Thoracic aorta (tissue), 2 donors: ENCODE measurements at regions not wholly inside any gene's neighbourhood (a gene's known extent, or its start where the extent isn't known, plus 50 kb on each side); places are given as distances from the start of the nearest gene placed in this dataset.

Experiments
- ATAC-seq: fragments of 150-250 bp; one replicate; pipeline ENCODE4 v1.8.0; 2017; ENCODE audit warnings: low read depth; ENCODE audit not compliant: insufficient number of reproducible peaks, low FRiP score
- DNase-seq: peaks from one replicate; pipeline ENCODE4 v3.0.0-alpha.2; 2020; ENCODE audit warnings: low spot score
- H3K27ac ChIP-seq, 2 donors: fragments of 200-600 bp; sonication (generic); 1 replicate in 1 of 2; 2 replicates in 1 of 2; pipeline ENCODE4 v1.5.1; 2016; ENCODE audit warnings: mild to moderate bottlenecking in 2 of 2, moderate library complexity in 2 of 2
- H3K27me3 ChIP-seq: fragments of 200-600 bp; sonication (generic); replicated peaks from 2 replicates; pipeline ENCODE4 v1.6.0; 2016; ENCODE audit warnings: mild to moderate bottlenecking; ENCODE audit not compliant: insufficient read depth
- H3K36me3 ChIP-seq: fragments of 200-600 bp; sonication (generic); one replicate; pipeline ENCODE4 v1.5.1; 2016
- H3K4me1 ChIP-seq, 2 donors: fragments of 200-600 bp; sonication (generic); 1 replicate in 1 of 2; 2 replicates in 1 of 2; pipeline versions ENCODE4 v1.5.1 to v1.6.0; 2016; ENCODE audit warnings: low read depth in 2 of 2, mild to moderate bottlenecking in 1 of 2; ENCODE audit not compliant: control insufficient read depth in 1 of 2
- H3K4me3 ChIP-seq: fragments of 200-600 bp; sonication (generic); 2 replicates; pipeline ENCODE4 v1.5.1; 2016; ENCODE audit warnings: mild to moderate bottlenecking
- H3K9me3 ChIP-seq: fragments of 200-600 bp; sonication (generic); 2 replicates; pipeline ENCODE4 v1.5.1; 2016
- CTCF ChIP-seq: fragments of 200-600 bp; sonication (generic); IDR thresholded peaks from one replicate; pipeline ENCODE4 v1.5.1; 2019; ENCODE audit warnings: antibody characterized with exemption

- ATAC-seq (no peak), DNase-seq (no peak)
- no peaks in the 10 kb centered on the region for H3K9me3 ChIP-seq
- H3K27me3 ChIP-seq: no peaks in the 10 kb centered on the region
- H3K4me3 ChIP-seq: no peak overlapping the region
- no peak for TF ChIP-seq CTCF
- H3K4me1 ChIP-seq: no peaks in the 10 kb centered on the region
- no peak overlapping the region for H3K27ac ChIP-seq
- no peaks in the 10 kb centered on the region for H3K36me3 ChIP-seq
These were observed 459.2 kb upstream of the ARRDC4 start for GRCh38 chr15:97501291-97501690.

- no peaks in the 10 kb centered on the region for H3K36me3 ChIP-seq
- no peaks in the 10 kb centered on the region for H3K4me1 ChIP-seq
- DNase-seq: no peak
- no peak for TF ChIP-seq CTCF
- H3K4me3 ChIP-seq: no peak overlapping the region
- no peaks in the 10 kb centered on the region for H3K27me3 ChIP-seq
- no peaks in the 10 kb centered on the region for H3K9me3 ChIP-seq
- no peak overlapping the region for H3K27ac ChIP-seq
- no peak for ATAC-seq
These were observed 458.5 kb upstream of the ARRDC4 start for GRCh38 chr15:97502038-97502437.

GRCh38 chr15:97504031-97504792 lies 456.3 kb upstream of the ARRDC4 start:
- H3K4me3 ChIP-seq: no peak overlapping the region
- H3K36me3 ChIP-seq: no peaks in the 10 kb centered on the region
- TF ChIP-seq CTCF: no peak
- no peaks in the 10 kb centered on the region for H3K9me3 ChIP-seq
- no peak for DNase-seq
- no peaks in the 10 kb centered on the region for H3K27me3 ChIP-seq
- H3K27ac ChIP-seq: no peak overlapping the region
- no peak for ATAC-seq
- no peaks in the 10 kb centered on the region for H3K4me1 ChIP-seq

- Histone ChIP-seq H3K36me3 (no peaks in the 10 kb centered on the region), H3K4me3 (no peak overlapping the region), H3K4me1 (no peaks in the 10 kb centered on the region), H3K9me3 (no peaks in the 10 kb centered on the region), H3K27me3 (no peaks in the 10 kb centered on the region), H3K27ac (no peak overlapping the region)
- ATAC-seq: no peak
- no peak for DNase-seq
- no peak for TF ChIP-seq CTCF
These were observed 442.8 kb upstream of the ARRDC4 start for GRCh38 chr15:97517737-97518136.

- TF ChIP-seq CTCF: no peak
- Histone ChIP-seq H3K4me1 (no peaks in the 10 kb centered on the region), H3K27me3 (no peaks in the 10 kb centered on the region), H3K9me3 (no peaks in the 10 kb centered on the region), H3K36me3 (no peaks in the 10 kb centered on the region), H3K27ac (no peak overlapping the region), H3K4me3 (no peak overlapping the region)
- ATAC-seq (no peak), DNase-seq (no peak)
These were observed 439.8 kb upstream of the ARRDC4 start for GRCh38 chr15:97520689-97521088.
